HG02885 (cell line): ENCODE measurements at regions not wholly inside any gene's neighbourhood (a gene's known extent, or its start where the extent isn't known, plus 50 kb on each side); places are given as distances from the start of the nearest gene placed in this dataset.

Source experiments
- ATAC-seq: cut with Tn5 transposase; IDR thresholded peaks from one replicate; pipeline ENCODE4 v1.9.1; 2021; ENCODE audit warnings: mild to moderate bottlenecking; ENCODE audit not compliant: unreplicated experiment, poor library complexity

DNA sequence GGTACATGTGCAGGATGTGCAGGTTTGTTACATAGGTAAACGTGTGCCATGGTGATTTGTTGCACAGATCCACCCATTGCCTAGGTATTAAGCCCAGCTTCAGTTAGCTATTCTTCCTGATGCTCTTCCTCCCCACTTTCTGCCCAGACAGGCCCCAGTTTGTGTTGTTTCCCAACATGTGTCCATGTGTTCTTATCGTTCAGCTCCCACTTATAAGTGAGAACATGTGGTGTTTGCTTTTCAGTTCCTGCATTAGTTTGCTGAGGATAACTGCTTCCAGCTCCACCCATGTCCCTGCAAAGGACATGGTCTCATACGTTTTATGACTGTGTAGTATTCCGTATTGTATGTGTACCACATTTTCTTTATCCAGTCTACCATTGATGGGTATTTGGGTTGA, 251.7 kb upstream of the NOVA1 start:
- no peak for ATAC-seq

DNA sequence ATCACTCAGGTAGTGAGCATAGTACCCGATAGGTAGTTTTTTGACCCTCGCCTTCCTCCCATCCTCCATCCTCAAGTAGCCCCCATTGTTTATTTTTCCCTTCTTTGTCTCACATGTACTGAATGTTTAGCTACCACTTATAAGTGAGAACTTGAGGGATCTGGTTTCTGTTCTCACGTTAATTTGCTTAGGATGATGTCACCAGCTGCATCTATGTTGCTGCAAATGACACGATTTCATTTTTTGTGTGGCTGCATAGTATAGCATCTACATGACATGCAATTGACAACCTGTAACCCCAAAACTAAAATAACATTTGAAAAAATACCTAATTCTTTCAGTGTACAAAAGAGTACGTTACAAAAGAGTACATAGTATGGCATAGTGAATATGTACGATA, 254.0 kb upstream of the NOVA1 start:
- no peak for ATAC-seq

DNA sequence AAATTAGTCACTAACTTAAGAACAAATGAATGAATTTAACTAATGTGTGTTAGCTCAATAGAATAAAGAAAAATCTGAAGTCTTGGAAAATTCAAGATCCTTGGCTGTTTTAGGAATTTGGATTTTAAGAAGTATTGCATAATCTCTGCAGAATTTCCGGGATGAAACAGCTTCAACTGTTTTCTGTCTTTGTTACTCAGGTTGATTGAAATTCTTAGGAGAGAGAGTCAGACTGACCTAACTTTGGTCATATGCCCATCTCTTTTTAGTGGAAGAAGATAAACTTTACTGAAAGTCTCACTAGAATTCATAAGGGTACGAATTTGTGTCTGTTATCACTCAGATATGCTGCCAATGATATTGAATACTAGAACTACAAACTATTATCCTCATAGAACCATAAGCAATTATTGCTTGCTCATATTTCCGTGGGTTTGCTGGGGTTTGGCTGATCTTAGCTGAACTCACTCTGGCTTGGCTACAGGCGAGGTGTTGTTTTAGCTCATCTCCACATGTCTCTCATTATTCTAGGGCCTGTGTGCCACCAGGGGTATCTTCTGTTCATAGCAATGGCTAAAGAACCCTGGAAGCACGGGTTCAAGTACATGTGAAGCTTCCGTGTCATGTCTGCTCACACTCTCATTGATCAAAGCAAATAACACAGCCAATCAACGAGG, 257.4 kb upstream of the NOVA1 start:
- ATAC-seq, result no peak

DNA sequence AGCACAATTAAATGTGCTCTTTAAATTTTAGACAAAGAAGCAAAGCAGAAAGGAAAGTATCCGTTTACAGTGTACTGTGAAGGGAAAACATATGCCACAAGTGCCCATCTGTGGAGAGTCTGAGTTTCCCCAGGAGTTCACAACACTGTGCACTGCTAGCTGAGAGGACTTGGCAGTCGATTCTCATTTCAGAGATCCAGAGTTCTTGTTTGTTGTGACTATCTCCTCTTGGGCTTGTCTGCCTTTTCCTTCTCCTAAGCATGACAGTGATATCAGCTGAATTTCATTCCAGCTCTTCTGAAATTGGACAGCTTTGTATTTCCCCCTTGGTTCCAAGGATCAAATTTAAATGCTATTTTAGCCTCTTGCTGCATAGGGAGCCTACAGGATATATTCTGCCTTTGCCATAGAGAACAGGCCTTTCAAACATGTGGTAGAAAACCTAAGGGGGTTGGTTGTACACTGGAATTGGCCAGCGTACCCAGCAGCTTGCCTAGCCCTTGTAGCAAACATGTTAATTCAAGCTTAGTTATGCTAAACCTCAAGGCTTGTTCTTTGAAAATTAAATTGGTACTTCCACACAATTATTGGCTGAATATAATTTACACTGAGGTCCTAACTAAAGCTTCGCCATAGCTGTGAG, 259.2 kb upstream of the NOVA1 start:
- ATAC-seq, result no peak

DNA sequence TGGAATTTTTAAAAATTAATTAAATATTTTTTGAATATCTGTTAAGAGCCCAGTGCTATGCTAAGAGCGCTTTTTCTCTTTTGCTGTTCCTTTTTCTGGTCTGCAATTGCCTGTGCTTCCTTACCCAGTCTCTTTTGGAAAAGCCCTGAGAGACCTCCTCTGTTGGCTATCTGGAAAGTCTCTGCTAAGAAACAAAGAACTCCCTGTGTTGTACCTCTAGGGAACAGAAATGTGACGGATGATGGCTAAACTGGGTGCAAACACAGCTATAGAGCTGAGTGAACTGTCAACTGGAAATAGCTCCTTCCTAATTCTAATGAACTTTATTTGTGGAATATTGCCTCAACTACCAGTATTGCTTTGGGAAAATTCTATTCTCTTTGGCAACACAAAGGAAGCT, 261.6 kb upstream of the NOVA1 start:
- ATAC-seq, result no peak

DNA sequence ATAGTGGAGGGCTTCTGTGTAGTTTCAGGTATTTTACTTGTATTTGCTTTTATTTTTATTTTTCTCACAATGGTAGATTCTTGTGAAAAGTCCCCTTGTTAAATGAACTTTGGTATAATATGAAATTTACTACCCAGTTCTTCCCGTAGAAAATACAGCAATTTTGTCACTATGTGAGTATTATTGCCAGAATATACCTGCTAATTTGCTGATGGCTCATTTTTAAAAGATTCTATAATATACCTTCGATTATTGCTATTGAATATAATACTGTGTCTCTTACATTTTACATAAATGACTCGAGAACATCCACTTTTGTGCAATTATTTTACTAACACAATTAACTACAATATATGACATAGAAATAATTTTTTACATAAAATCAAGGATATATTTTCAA, 262.3 kb upstream of the NOVA1 start:
- no peak for ATAC-seq

DNA sequence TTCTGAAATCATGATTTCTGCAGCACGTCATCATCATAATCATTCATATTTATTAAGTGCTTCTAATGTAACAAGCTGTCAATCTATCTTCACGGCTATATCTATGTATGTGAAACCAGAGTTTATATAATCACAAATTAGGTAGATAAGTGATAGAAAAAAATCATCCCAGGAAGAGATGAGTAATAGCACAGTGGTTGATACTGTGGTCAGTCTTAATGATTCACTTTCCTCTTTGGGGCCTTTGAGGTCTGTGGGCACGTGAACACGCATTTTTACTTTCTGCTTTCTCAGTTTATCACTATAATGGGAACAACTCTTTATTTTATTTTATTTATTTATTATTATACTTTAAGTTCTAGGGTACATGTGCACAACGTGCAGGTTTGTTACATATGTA, 265.9 kb upstream of the NOVA1 start:
- ATAC-seq, result no peak

DNA sequence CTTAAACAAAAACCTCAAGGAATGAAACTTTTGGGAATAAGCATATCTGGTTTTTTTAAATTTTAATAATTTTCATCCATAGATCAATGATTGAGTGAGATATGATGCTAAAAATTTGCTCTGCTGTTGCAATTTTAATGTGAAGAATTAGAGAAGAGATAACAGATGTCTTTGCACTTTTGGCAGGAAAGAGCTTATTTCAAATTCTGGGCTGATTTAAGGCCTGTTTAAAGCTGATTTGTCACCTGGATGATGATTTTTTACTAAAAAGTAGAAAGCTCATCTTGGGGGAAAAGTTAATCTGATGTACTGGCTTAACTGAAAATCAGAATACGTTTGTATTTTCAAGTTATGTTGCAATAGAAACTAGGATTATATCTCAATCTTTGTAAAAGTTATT, 268.9 kb upstream of the NOVA1 start:
- ATAC-seq, result no peak

DNA sequence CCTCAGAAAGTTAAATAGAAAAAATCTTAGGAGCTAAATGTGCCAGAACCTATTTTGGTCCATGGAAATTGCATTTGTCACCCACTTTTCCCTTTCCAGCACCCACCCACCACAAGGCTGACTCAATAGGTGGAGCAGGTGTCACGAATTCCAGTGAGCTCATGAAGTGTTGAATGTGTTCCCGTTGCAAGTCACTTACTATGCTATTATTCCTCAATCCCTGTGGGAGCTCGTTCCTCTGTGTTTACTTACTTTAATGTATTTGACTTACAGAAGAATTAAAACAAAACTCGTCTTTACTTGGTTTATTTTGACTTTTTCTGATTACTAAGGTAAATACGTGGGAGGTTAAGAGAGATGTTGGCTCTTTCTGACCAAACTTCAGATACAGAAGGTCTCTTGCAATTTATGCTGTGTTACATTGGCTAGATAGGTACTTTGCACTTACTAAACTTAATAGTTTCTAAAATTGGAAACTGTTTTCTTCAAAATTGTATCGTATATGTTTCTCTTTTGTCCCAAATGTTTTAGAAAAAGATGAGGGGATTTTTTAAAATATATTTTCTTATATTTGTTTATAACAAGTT, 269.4 kb upstream of the NOVA1 start:
- no peak for ATAC-seq

DNA sequence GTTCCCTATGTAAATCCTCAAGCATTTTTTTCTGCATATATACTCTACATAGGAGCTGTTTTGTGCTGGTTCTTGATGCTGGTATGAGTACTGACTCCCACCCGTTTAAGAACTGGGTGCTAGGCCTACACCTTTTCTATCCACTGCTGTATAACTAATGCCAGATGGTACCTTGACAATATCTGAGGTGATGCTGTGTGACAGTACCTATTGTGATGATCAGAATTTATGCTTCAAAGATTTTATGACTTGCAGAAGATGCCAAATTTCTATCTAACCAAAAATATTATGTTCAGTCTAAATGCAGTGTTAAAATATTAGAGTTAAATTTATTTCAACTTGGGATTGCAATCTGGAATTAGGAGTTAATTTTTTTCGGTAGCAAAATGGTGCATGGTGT, 272.3 kb upstream of the NOVA1 start:
- ATAC-seq, result no peak

DNA sequence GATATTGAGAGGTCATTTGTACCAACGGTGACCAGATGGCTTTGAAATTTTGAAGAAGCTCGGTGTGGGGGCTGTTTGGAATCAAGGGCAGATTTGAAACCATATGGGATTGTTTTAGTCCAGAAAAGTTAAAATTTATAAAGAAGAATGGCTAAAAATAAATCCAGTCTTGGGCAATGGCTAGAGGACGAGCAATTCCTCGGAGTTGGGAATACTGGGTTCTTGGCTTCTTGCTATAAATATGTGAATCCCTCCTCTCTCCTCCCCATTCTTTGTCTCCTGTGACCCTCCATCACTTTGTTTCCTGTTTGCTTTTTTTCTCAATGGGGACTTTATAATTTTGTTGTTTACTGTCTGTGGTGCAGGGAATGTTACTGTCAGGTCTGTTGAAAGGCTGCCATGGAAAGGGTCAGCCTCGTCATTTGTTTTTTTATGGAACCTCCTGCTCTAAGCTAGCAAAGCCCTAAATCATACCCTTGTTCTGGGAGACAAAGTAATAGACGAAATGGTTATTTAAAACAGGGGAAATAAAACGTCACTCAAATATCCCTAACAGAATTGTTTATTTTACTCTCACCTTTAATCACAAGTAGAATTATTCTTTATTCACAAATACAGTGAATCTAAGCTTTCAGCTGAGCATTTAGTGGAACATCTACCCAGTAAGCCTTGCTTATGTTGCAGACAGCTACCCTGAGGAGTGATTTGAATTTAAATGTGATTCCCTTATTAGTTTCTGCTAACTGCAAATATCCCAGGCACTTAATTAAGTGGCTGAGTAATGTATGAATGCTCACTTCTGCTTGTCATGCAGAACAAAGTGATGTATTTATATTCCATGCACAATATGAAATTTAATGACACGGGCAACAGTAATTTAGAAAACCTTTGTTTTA, 273.1 kb upstream of the NOVA1 start:
- no peak for ATAC-seq

DNA sequence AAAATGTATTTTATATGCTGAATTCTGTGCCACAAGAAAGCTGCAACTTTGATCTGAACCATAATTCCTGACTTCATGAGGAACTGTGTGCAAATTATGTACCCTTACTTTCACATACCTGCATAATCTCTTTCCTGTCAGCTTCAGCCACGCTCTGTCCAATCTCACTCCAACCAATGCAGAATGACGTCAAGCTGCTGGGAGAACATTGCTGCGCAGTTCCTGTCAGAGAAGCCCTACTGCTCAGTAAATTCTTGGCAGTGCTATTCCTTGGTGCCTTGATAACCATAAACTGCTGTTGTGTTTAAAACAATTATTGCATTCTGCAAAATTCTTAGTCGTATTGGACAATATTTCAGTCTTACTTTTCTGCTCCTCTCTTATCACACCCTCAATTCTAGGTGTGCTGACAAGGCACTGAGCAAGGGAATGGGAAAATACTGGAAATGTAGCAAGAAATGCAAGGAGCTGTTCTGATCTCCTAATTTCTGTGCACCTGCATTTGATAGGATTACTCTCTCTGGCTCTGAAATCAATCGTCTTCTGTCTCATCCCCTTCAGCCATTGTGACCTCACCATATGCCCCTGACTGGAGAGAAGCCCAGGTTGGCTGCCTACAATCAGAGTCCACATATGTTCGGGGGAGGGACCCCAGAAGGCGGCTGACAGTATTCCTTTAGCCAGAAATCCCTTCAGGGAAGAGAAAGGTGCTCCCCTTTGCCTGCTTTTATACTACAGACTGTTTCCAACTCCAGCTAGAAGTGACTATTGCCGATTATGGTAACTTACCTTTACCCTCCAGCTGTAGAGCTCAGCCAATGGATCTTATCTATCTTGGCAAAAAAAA, 274.9 kb upstream of the NOVA1 start:
- ATAC-seq, result no peak

DNA sequence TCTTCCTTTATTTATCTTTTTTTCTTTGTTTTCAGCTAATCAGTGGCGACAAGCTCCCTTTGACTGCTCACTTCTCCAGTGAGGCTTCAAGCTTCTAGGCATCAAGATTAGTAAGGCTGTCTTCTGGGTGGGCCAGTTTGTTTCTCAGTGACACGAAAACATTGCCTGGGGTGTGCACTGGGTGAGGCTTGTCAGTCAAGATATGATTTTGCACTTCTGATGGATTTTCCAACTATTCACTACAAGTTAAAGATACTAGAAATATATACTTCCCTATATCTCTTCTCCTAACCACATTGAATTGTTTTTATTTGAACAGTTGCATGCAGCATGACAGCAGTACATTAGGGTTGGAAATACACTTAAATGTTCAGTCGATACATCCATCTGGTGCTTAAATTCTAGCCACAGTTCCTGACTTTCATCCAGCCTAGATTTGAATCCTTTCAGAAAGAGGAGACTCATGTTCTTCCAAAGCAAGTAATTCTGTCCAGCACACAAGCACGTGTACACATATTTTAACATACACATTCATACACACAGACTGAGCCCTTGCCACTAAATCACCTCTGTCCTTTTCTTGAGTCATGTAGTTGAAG, 275.6 kb upstream of the NOVA1 start:
- ATAC-seq, result no peak

DNA sequence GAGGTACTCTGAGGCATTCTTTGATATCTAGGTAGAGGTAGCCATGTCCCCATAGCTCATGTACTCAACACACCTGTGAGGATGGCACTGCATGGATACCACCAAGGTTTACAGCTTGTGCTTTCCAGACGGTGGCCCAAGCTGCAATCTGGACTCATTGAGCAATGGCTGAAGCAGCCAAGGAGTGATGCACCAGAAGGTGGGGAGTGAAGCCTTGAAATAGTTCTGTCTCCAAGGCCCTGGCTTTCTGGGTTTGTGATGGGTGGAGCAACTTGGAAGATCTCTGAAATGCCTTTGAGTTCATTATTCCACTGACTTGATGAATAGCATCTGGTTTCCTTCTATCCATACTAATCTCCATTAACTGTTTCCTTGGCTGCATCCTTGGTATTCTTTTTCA, 290.0 kb upstream of the NOVA1 start:
- ATAC-seq, result no peak

DNA sequence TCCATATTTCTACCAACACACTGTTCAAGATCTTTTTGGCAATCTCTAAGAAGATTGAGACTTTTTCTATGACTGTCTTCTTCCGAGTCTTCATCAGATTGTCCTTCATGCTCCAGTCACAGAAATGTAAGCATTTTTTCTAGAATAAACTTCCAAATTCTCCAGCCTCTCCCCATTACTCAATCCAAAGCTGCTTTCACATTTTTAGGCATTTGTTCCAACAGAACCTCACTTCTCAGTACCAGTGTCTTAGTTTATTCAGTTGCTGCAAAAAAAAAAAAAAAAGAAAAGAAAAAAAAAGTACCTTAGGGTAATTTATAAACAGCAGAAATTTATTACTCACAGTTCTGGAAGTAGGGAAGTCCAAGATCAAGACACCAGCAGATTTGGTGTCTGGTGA, 290.8 kb upstream of the NOVA1 start:
- ATAC-seq, result no peak

DNA sequence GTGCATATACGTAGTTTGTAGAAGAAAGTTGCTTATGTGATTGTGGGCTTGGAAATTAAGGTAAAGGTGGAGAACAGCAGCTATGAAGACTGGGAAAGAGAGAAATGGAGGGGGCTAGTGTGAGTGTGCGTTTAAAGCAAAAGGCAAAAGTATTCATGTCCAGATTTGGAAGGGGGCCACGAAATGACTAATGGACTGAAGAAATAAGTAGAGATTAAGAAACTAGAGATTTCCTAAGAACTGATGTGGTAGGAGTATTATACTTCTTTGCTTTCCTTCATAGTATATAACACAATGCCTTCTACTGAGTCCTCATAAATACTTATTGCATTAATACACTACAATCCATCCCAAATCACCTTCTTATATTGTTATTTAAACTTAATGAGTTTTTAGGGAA, 298.6 kb upstream of the NOVA1 start:
- no peak for ATAC-seq

DNA sequence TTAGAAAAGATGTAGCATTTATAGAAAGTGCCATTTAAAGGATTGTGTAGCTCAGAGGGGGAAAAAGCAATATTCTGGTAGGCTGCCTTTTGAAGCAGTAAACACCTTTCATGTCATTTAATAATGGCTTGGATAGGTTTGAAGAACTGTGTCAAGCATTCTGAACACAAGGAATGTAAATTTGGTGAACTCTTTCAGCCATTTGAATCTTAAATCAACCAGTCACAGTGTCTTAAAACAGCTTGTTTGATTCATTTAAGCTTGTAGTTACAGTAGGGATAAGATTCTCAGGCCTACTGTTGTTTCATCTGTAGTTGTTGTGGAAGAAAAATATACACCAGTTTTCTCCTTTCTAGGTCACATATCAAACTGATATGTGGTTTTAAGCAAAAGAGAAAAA, 299.4 kb upstream of the NOVA1 start:
- no peak for ATAC-seq

DNA sequence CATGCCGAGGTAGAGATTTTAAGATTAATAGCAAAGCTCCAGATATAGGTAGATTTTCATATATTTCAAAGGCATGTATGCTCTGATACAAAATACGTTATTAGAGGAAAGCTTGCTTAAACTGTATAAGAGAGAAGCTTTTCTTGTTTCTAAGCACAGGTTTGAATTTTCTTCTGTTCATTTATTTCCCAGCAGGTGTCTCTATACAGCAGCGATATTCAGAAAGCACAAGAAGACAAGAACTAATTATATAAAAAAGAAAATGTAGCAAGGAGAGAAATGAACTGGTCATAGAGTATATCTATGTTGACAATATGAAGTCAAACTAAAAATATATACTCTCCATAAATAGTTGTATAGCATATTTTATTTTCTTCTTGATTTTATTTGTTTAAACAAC, 307.4 kb upstream of the NOVA1 start:
- ATAC-seq, result no peak

DNA sequence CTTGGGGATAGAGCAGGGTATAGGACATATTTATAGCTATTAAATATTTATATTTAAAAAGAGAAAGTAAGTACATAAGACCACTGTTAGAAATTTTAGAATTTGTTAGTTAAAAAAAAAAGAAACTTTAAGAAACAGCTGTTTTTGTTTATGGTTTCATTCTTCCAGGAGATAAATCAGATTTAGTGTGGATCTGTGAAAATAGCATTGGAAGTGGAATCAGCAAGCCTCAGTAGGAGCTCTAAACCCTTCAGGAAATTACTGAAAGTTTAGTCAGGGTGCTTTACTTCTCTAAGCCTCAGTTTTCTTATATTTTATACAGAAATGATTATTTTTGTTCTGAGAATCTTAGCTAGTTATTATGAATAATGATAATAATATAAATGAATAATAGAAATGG, 316.0 kb upstream of the NOVA1 start:
- no peak for ATAC-seq

DNA sequence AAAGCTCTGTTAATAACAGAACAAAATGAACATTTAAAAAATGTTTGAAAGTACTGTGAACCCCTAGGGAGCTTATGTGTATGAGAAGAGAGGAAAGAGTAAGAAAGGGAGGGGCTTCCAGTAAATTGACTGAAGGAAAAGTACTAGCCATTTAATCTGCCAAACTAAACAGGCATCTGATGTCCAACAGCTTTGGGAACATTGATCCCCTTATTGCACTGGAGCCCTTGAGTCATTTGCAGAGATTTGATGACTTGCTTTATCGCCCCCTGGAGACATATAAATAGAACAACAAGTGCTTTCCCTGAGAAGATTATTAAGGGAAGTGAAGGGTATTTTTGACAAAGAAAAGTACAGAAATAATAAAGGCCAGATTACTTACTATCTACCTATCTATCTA, 319.3 kb upstream of the NOVA1 start:
- no peak for ATAC-seq
